ENCODE measurements at regions not wholly inside any gene's neighbourhood (a gene's known extent, or its start where the extent isn't known, plus 50 kb on each side); places are given as distances from the start of the nearest gene placed in this dataset.

DNA sequence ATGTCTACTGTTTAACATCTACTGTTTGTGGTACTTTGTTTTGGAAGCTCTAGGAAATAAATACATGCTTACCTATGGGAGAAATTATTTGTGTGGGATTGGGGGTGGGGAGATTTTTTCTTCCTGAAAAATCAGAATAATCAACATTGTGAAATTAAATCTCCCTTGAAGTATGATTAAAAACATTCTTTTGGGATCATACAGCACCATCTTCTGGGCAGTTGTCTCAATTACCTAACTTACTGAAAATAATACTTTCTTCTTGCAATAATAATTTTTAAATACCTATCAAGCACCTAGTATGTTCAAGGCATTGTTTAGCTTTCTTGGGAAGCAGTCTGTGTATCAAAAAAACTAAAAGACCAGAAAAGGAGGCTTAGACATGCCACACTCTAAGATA is 576.5 kb upstream of the ARGLU1 start:
- TF ChIP-seq POU6F1 (CRISPR knock-in tag; IDR thresholded peaks at IDR 0.05; ENCODE audit: borderline replicate concordance, low read depth) (no peak), ZC3H10 (CRISPR knock-in tag; IDR thresholded peaks at IDR 0.05) (no peak)
